ENCODE measurements at regions not wholly inside any gene's neighbourhood (a gene's known extent, or its start where the extent isn't known, plus 50 kb on each side); places are given as distances from the start of the nearest gene placed in this dataset.
"Not testable (repeated sequence)": the region's sequence is repeated elsewhere in the genome, so short reads cannot be mapped to it uniquely, and the experiment has no call there.

DNA sequence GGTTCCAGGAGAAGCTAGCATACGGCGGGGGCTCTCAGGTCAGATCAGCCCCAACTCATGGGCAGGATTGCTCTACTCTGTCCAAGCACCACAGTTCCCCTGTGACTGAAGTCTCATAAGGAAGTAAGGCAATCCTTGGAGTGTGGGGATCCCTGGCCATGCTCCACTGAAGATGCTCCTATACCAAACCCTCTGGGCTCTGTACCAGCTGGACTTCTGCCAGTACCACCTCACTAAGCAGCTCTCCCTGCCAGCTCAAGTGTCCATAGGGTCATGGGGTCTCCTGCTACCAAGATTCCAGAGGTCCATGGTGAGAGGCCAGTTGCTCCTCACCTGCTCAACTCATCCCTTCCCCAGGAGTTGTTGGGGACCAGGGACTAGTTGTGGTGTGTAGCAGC, 355.7 kb upstream of the STEAP1 start:
- Histone ChIP-seq H3K36me3 (ENCODE audit: insufficient read depth, low read length) (no peaks in the 10 kb centered on the region), H3K27me3 (ENCODE audit: insufficient read depth, low read length) (no peaks in the 10 kb centered on the region), H3K4me1 (ENCODE audit: control insufficient read depth, insufficient read depth, low read length, unreplicated experiment) (no peaks in the 10 kb centered on the region), H2AFZ (ENCODE audit: low read length, unreplicated experiment) (no peak overlapping the region), H3K4me3 (ENCODE audit: low read depth, low read length) (no peak overlapping the region), H3K27ac (ENCODE audit: low read depth, low read length) (no peak overlapping the region), H3K79me2 (ENCODE audit: control insufficient read depth, insufficient read depth, low read length, unreplicated experiment) (no peaks in the 10 kb centered on the region)

DNA sequence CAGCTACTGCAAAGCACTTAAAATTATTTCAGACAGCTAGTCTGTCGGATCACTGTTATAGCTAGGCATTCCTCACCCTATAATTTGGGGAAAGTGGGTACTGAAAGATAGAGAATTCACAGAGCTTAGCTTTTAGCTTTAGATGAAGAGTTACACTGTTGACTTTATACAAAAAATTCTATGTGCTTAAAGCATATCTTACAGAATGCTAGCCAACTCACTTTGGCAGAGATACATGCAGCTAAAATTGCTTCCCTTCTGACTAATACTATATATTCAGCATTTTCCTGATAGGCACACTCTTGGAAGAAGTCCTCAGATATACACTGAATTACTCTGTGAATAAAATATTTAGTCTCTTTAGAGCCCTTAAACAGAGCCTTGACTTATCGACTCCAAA, 353.5 kb upstream of the STEAP1 start:
- H3K36me3 ChIP-seq (ENCODE audit: insufficient read depth, low read length): no peaks in the 10 kb centered on the region
- H3K27me3 ChIP-seq (ENCODE audit: insufficient read depth, low read length): no peaks in the 10 kb centered on the region
- no peaks in the 10 kb centered on the region for H3K4me1 ChIP-seq (ENCODE audit: control insufficient read depth, insufficient read depth, low read length, unreplicated experiment)
- H3K27ac ChIP-seq (ENCODE audit: low read depth, low read length): no peak overlapping the region
- H3K79me2 ChIP-seq (ENCODE audit: control insufficient read depth, insufficient read depth, low read length, unreplicated experiment): no peaks in the 10 kb centered on the region
- no peak overlapping the region for H2AFZ ChIP-seq (ENCODE audit: low read length, unreplicated experiment)
- H3K4me3 ChIP-seq (ENCODE audit: low read depth, low read length): no peak overlapping the region

DNA sequence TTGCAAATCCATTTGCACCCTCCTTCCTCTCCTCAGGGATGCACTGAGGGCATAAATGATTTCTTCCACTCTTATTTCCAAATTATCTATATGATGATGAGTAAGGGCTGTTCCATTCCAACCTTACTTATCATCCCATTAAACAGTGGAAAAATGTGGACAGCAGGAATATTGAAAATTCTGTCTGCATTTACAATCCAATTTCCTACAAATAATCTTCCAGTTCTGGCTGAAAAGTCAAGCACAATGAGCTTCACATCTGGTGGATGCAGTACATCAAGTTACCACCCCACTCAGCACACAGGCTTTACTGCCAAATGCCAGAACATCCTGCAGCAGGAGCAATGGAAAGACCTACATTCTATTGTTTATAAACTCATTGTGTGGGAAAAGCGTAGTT, 345.0 kb upstream of the STEAP1 start:
- Histone ChIP-seq H2AFZ (ENCODE audit: low read length, unreplicated experiment) (no peak overlapping the region), H3K4me3 (ENCODE audit: low read depth, low read length) (no peak overlapping the region), H3K4me1 (ENCODE audit: control insufficient read depth, insufficient read depth, low read length, unreplicated experiment) (no peaks in the 10 kb centered on the region), H3K79me2 (ENCODE audit: control insufficient read depth, insufficient read depth, low read length, unreplicated experiment) (no peaks in the 10 kb centered on the region), H3K27me3 (ENCODE audit: insufficient read depth, low read length) (no peaks in the 10 kb centered on the region), H3K27ac (ENCODE audit: low read depth, low read length) (no peak overlapping the region), H3K36me3 (ENCODE audit: insufficient read depth, low read length) (no peaks in the 10 kb centered on the region)

DNA sequence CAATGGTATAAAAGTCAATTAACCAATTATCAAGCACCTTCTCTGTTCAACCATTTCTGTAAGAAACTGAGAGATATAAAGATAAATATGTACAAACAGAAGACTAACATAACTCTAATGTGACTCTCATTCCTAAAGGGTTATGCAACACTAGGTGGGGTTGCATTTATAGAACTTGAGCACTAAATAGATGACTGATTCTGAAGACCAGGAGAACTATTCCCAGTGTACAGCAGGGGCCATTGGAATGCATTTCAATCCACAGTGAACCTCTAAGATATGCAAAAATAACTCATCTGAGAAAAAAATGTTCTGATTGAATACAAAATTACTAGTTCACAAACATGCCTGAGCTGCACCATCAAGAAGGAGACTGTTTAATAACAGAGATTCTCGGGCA, 341.2 kb upstream of the STEAP1 start:
- Histone ChIP-seq H3K4me3 (ENCODE audit: low read depth, low read length) (no peak overlapping the region), H3K36me3 (ENCODE audit: insufficient read depth, low read length) (no peaks in the 10 kb centered on the region), H3K4me1 (ENCODE audit: control insufficient read depth, insufficient read depth, low read length, unreplicated experiment) (no peaks in the 10 kb centered on the region), H3K79me2 (ENCODE audit: control insufficient read depth, insufficient read depth, low read length, unreplicated experiment) (no peaks in the 10 kb centered on the region), H3K27me3 (ENCODE audit: insufficient read depth, low read length) (no peaks in the 10 kb centered on the region), H3K27ac (ENCODE audit: low read depth, low read length) (no peak overlapping the region), H2AFZ (ENCODE audit: low read length, unreplicated experiment) (no peak overlapping the region)

DNA sequence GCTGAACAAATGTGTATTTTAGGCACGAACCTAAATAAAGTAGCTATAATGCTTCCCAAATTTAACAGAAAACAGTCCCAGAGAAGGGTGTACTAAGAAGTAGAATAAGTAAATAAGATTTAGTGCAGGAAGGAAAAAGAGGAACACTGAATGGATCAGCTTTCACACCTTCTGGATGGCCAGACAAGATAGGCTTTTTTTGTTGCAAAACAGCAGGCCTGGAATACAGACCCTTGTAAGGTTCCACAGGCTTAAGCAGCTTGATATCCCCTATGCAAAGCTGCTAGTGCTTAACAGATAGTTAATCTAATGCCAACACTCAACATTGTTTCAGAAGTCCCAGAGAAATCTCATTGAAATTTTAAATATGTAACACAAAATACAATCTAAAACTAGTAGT, 328.1 kb upstream of the STEAP1 start:
- Histone ChIP-seq H2AFZ (ENCODE audit: low read length, unreplicated experiment) (no peak overlapping the region), H3K79me2 (ENCODE audit: control insufficient read depth, insufficient read depth, low read length, unreplicated experiment) (no peaks in the 10 kb centered on the region), H3K27ac (ENCODE audit: low read depth, low read length) (no peak overlapping the region), H3K4me3 (ENCODE audit: low read depth, low read length) (no peak overlapping the region), H3K27me3 (ENCODE audit: insufficient read depth, low read length) (no peaks in the 10 kb centered on the region), H3K36me3 (ENCODE audit: insufficient read depth, low read length) (no peaks in the 10 kb centered on the region), H3K4me1 (ENCODE audit: control insufficient read depth, insufficient read depth, low read length, unreplicated experiment) (no peaks in the 10 kb centered on the region)

DNA sequence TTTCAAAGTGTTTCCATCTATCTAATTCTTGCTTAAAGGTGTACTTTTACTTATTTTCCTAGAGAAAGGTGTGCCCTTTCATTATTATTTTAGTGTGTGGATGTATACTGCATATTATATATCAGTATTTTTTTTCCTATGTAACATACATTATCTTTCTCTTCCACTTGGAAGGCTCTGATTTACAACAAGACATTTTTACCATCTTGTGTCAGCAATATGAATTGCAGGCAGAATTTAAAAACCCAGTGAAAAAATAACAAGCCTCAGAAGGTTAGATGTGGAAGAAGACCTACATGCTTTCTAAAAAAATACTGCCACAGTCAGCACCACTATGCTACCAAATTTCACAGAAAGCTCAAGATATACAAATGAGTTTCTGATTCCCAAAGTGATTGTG, 327.7 kb upstream of the STEAP1 start:
- Histone ChIP-seq H2AFZ (ENCODE audit: low read length, unreplicated experiment) (no peak overlapping the region), H3K27me3 (ENCODE audit: insufficient read depth, low read length) (no peaks in the 10 kb centered on the region), H3K27ac (ENCODE audit: low read depth, low read length) (no peak overlapping the region), H3K36me3 (ENCODE audit: insufficient read depth, low read length) (no peaks in the 10 kb centered on the region), H3K4me1 (ENCODE audit: control insufficient read depth, insufficient read depth, low read length, unreplicated experiment) (no peaks in the 10 kb centered on the region), H3K79me2 (ENCODE audit: control insufficient read depth, insufficient read depth, low read length, unreplicated experiment) (no peaks in the 10 kb centered on the region), H3K4me3 (ENCODE audit: low read depth, low read length) (no peak overlapping the region)

DNA sequence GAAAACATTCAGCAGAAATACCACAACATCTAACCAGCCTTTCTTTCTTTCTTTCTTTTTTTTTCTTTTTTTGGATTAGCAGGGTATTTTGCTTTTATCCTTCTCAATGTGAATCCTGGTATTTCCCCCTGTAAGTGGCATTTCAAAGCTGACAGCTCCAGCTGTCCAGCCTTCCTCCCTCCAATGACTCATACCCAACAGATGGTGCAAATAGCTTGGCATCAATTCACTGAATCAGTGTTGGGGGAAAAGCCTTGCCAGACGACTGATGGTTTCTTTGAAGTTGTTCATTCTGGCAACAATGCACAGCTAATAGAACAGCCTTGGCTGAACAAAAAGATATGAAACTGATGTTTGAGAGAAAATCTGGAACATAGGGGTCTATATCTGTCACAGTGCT, 316.8 kb upstream of the STEAP1 start:
- Histone ChIP-seq H3K27ac (ENCODE audit: low read depth, low read length) (no peak overlapping the region), H3K4me3 (ENCODE audit: low read depth, low read length) (no peak overlapping the region), H3K36me3 (ENCODE audit: insufficient read depth, low read length) (no peaks in the 10 kb centered on the region), H3K79me2 (ENCODE audit: control insufficient read depth, insufficient read depth, low read length, unreplicated experiment) (no peaks in the 10 kb centered on the region), H3K27me3 (ENCODE audit: insufficient read depth, low read length) (no peaks in the 10 kb centered on the region), H2AFZ (ENCODE audit: low read length, unreplicated experiment) (no peak overlapping the region), H3K4me1 (ENCODE audit: control insufficient read depth, insufficient read depth, low read length, unreplicated experiment) (no peaks in the 10 kb centered on the region)

DNA sequence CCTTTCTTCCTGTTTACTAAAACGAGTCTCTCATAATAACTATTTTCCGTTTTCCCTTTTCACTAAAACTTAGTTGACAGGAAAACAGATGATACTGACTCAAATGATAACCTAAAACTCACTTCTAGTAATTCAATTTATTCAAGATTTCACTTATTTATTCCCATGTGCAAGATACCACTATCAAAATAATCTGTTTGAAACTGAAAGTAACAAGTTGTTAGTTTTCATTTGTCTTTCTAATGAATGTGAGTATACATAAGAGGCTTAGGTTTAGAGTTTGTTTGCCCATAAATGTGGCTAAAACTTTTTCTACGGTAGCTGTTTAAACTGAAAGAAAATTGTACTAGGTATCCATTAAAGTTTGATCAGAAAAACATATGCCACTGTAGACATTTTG, 314.9 kb upstream of the STEAP1 start:
- Histone ChIP-seq H3K4me3 (ENCODE audit: low read depth, low read length) (peak overlapping the region; percentile 50; the same call in 1 of the 2 replicates), H2AFZ (ENCODE audit: low read length, unreplicated experiment) (no peak overlapping the region), H3K79me2 (ENCODE audit: control insufficient read depth, insufficient read depth, low read length, unreplicated experiment) (no peaks in the 10 kb centered on the region), H3K36me3 (ENCODE audit: insufficient read depth, low read length) (no peaks in the 10 kb centered on the region), H3K27ac (ENCODE audit: low read depth, low read length) (no peak overlapping the region), H3K4me1 (ENCODE audit: control insufficient read depth, insufficient read depth, low read length, unreplicated experiment) (no peaks in the 10 kb centered on the region), H3K27me3 (ENCODE audit: insufficient read depth, low read length) (no peaks in the 10 kb centered on the region)

DNA sequence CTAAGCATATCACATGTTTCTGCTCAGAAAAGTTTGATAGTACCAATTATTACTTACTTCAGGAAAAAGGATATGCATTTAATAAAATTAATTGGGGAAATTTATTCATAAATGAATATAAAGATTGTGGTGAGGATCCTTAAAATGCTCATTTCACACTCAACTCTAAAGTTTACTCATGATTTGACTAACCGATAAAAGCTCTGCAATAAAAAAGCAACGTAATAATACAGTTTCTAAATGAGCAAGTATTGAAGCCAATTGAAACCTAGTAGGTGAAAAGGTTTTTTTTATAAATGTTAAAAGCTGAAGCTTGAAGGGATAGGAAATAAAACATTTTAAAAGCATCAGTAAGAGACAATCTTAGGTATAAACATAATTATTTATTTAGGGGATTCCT, 308.3 kb upstream of the STEAP1 start:
- H3K4me3 ChIP-seq (ENCODE audit: low read depth, low read length): no peak overlapping the region
- H3K79me2 ChIP-seq (ENCODE audit: control insufficient read depth, insufficient read depth, low read length, unreplicated experiment): no peaks in the 10 kb centered on the region
- no peak overlapping the region for H3K27ac ChIP-seq (ENCODE audit: low read depth, low read length)
- H3K4me1 ChIP-seq (ENCODE audit: control insufficient read depth, insufficient read depth, low read length, unreplicated experiment): no peaks in the 10 kb centered on the region
- H3K27me3 ChIP-seq (ENCODE audit: insufficient read depth, low read length): no peaks in the 10 kb centered on the region
- no peaks in the 10 kb centered on the region for H3K36me3 ChIP-seq (ENCODE audit: insufficient read depth, low read length)
- no peak overlapping the region for H2AFZ ChIP-seq (ENCODE audit: low read length, unreplicated experiment)

DNA sequence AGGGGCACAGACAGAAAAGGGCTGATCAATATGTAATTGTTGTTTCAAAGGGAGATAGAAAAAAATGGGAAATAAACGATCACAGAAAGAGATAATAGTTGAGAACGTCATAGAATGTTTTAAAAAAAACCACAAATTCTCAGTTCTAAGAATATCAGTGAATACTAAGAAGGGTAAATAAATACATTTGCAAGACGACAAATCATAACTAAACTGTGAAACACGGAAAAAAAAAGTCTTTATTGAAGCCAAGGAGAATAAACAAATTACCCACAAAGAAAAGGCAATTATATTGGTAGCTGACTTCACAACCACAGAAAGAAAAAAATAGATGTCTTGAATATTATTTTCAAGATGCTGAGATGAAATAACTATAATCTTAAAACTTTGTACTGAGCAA, 305.2 kb upstream of the STEAP1 start:
- Histone ChIP-seq H3K36me3 (ENCODE audit: insufficient read depth, low read length) (no peaks in the 10 kb centered on the region), H3K79me2 (ENCODE audit: control insufficient read depth, insufficient read depth, low read length, unreplicated experiment) (no peaks in the 10 kb centered on the region), H3K4me3 (ENCODE audit: low read depth, low read length) (no peak overlapping the region), H3K27ac (ENCODE audit: low read depth, low read length) (no peak overlapping the region), H3K4me1 (ENCODE audit: control insufficient read depth, insufficient read depth, low read length, unreplicated experiment) (no peaks in the 10 kb centered on the region), H3K27me3 (ENCODE audit: insufficient read depth, low read length) (no peaks in the 10 kb centered on the region), H2AFZ (ENCODE audit: low read length, unreplicated experiment) (no peak overlapping the region)

DNA sequence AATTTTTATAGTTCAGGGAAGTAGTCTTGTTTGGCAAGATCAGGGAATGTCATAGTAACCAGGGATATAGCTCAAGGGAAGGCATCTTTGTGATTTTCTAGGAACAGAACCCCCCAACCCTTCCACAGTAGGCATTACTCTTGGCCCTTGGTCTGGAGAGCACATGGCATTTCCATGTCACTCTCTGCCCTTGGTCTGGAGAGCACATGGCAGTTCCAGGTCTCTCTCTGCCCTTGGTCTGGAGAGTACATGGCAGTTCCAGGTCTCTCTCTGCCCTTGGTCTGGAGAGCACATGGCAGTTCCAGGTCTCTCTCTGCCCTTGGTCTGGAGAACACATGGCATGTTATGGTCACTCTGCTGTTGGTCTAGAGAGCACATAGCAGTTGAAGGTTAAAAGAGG, 297.2 kb upstream of the STEAP1 start:
- H3K27ac ChIP-seq (ENCODE audit: low read depth, low read length); H3K36me3 ChIP-seq (ENCODE audit: insufficient read depth, low read length); H3K27me3 ChIP-seq (ENCODE audit: insufficient read depth, low read length); H3K79me2 ChIP-seq (ENCODE audit: control insufficient read depth, insufficient read depth, low read length, unreplicated experiment); H3K4me3 ChIP-seq (ENCODE audit: low read depth, low read length); H2AFZ ChIP-seq (ENCODE audit: low read length, unreplicated experiment); H3K4me1 ChIP-seq (ENCODE audit: control insufficient read depth, insufficient read depth, low read length, unreplicated experiment): not testable (repeated sequence)

DNA sequence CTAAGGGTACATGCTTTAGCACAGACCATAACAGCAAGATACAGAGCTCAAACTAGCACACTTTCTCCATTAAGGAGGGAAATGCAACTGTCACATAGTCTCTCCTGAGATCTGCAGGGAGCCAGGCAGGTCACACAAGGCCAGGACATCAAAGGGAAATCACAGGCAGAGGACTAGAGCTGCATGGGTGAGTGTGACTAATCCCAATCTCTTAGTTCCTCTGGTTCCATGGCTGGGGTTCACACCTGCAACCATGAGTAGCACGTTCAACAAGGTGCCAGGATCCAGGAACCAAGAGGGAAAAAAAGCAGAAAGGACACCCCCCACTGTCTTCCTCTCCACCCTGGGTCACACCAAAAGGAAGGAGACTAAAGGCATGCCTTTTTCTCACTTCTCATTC, 296.5 kb upstream of the STEAP1 start:
- H3K79me2 ChIP-seq (ENCODE audit: control insufficient read depth, insufficient read depth, low read length, unreplicated experiment): no peaks in the 10 kb centered on the region
- no peak overlapping the region for H3K4me3 ChIP-seq (ENCODE audit: low read depth, low read length)
- no peaks in the 10 kb centered on the region for H3K36me3 ChIP-seq (ENCODE audit: insufficient read depth, low read length)
- no peak overlapping the region for H3K27ac ChIP-seq (ENCODE audit: low read depth, low read length)
- no peaks in the 10 kb centered on the region for H3K4me1 ChIP-seq (ENCODE audit: control insufficient read depth, insufficient read depth, low read length, unreplicated experiment)
- no peaks in the 10 kb centered on the region for H3K27me3 ChIP-seq (ENCODE audit: insufficient read depth, low read length)
- H2AFZ ChIP-seq (ENCODE audit: low read length, unreplicated experiment): no peak overlapping the region
